ENCODE measurements at regions not wholly inside any gene's neighbourhood (a gene's known extent, or its start where the extent isn't known, plus 50 kb on each side); places are given as distances from the start of the nearest gene placed in this dataset.
"Not testable (repeated sequence)": the region's sequence is repeated elsewhere in the genome, so short reads cannot be mapped to it uniquely, and the experiment has no call there.

GRCh38 chr7:118418433-118418832 lies 193.9 kb downstream of the ANKRD7 start:
- DNase-seq (ENCODE audit: low read depth in 2 of 2): no peak

- no peak for DNase-seq (ENCODE audit: low read depth in 2 of 2)
These were observed 196.4 kb downstream of the ANKRD7 start for GRCh38 chr7:118420888-118421287.

- DNase-seq (ENCODE audit: low read depth in 2 of 2): no peak
These were observed 204.6 kb downstream of the ANKRD7 start for GRCh38 chr7:118429141-118429540.

GRCh38 chr7:118436663-118437062 lies 212.2 kb downstream of the ANKRD7 start:
- DNase-seq (ENCODE audit: low read depth in 2 of 2): no peak

- DNase-seq (ENCODE audit: low read depth in 2 of 2): not testable (repeated sequence)
These were observed 224.5 kb downstream of the ANKRD7 start for GRCh38 chr7:118449030-118449429.

GRCh38 chr7:118449797-118450567 lies 225.5 kb downstream of the ANKRD7 start:
- no peak for DNase-seq (ENCODE audit: low read depth in 2 of 2)

- no peak for DNase-seq (ENCODE audit: low read depth in 2 of 2)
These were observed 227.6 kb downstream of the ANKRD7 start for GRCh38 chr7:118452128-118452527.

DNA sequence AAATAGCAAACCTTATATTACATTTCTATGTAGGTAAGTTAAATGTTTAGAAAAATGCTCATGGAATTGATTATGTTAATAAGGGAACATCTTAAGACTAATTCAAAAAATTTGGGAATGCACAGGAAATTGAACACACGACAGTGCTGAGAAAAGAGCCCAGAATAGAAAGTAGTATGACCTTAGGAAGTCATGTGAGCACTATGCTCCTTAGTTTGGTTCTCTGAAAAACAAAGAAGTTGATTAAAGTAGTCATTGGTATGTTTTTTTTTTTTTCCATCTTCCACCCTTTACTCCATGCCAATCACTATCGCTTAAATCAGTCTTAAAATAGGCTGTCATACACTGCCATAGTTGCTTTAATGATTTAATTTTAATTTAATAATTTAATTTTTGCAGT lies 242.9 kb downstream of the ANKRD7 start:
- DNase-seq (ENCODE audit: low read depth in 2 of 2): no peak

DNA sequence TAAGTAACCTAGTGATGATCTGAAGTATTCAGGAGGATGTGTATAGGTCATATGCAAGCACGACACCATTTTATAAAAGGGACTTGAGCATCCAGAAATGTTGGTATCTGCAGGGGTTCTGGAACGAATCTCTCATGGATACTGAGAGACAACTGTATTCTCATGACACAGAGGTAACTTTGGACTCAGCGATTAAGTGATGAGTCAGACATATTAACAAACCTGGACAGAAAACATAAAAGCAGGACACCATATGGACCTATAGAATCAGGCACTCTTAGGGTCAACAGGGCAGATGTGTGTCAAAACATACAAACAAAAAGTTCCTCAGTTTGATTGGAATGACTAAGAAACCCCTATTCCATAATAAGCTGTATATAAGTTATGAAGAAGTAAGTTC lies 248.1 kb downstream of the ANKRD7 start:
- DNase-seq (ENCODE audit: low read depth in 2 of 2): no peak

GRCh38 chr7:118473271-118473670 lies 248.8 kb downstream of the ANKRD7 start:
- no peak for DNase-seq (ENCODE audit: low read depth in 2 of 2)

- no peak for DNase-seq (ENCODE audit: low read depth in 2 of 2)
These were observed 251.5 kb downstream of the ANKRD7 start for GRCh38 chr7:118476036-118476435.

GRCh38 chr7:118477036-118477435 lies 252.5 kb downstream of the ANKRD7 start:
- DNase-seq (ENCODE audit: low read depth in 2 of 2): no peak

DNA sequence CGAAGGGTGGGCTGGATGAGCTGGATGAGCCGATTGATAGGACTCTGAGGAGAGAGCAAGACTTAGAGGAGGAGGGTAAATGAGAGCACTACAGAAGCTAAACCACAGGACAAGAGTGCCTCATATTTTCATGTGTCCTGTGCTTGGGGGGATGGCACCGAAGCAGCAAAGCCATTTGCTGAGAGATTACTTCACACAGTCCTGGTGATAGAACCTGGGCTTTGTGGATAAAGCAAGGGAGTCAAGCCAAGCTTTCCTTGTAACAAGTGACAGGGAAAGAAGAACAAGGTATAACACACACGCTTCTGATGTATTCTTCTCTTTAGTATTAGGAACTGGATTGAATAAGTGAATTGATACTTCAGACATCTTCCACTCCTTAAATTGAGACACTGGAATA lies 253.7 kb downstream of the ANKRD7 start:
- no peak for DNase-seq (ENCODE audit: low read depth in 2 of 2)

DNA sequence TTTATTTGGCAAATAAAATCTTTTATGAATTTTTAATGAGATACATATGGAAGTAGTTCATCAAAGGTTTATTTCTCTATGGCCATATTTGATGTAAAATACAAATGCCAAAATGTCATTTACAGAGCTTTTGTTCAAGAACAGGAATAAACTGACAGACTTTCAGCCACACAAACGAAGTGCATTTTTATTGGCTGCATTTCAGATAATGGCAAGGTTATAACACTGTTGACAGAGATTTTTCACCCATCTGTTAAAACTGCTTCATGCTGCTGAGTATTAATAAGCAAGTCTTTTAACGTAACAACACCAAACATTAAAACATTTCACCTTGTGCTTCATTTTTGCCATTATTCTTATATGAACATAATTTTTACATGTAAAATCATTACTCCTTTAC lies 254.4 kb downstream of the ANKRD7 start:
- no peak for DNase-seq (ENCODE audit: low read depth in 2 of 2)

DNA sequence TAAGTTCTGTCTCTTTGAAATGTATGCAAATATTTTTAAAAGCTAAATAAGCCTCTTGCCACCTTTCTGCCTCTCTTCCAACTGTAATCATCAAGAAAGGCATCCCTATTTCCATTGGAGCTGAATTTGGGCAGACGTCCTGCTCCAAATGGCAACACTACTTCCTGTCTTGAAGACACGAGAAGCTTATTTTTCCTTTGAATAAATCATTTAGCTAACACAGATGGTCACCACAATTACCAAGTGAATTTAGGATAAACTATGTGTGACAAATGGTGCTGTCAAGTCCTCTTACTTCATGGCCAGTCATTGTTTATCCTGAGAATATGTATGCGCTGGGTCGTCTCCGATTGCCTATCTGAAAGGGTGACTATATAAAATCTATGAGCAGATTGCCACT lies 268.0 kb downstream of the ANKRD7 start:
- DNase-seq (ENCODE audit: low read depth in 2 of 2): no peak

DNA sequence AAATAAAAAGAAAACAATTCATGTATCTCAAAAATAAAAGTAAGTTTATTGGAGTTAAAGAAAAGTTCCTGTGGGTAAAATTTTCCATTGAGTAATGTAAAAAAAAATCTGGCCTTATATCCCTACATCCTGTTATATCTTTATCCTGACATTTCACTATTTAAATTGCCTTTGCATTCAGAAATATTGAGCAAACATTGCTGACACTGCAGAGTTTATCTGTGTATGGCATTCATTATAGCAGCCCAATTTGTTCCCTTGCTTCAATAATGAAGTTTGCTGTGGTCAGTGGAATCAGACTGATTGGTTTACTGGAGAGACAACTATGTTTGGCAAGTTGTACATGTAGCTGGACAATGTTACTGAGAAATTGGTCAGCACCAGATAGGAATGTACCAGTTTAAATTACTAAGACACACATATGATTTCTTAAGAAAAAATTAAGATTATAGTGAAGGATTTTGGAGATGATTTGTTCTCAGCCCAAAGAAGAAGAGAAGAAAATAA lies 271.7 kb downstream of the ANKRD7 start:
- no peak for DNase-seq (ENCODE audit: low read depth in 2 of 2)

DNA sequence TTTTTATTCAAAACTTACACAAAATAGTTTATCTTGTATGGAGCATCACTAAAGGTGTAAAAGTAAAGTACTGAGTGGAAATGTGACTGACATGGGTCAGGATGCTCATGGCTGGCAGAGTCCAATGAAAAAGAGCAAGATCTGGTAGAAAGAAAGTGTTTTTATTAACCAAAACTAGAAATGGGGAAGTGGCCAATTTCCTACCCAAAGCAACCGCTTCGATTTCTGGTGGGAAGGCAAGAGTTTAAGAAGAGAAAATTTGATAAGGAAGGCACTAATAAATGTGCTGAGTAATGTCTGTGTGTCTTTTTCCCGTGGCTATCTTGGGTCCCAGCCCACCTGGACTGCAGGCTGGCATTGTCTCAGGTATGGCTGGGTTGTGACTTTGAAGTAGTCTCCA lies 277.7 kb downstream of the ANKRD7 start:
- DNase-seq (ENCODE audit: low read depth in 2 of 2): no peak

GRCh38 chr7:118511146-118511545 lies 286.6 kb downstream of the ANKRD7 start:
- DNase-seq (ENCODE audit: low read depth in 2 of 2): no peak

DNA sequence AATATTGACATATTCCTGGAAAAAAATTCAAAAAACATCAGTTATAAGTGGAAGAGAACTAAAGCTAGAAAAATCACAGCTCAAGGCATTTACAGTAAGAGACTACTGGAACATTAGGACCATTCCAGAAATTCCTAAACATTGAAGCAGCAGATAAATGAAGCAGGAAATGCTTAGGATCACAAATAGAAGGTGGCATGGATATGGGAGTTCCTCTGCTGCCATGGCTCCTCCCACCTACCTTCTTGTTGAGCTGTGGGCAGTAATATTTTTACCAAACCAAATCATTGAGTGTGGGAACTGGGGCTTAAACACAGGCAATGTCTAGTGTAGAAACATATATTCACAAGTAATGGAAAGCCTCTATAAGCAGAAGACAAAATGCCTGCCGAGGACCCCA lies 292.8 kb downstream of the ANKRD7 start:
- no peak for DNase-seq (ENCODE audit: low read depth in 2 of 2)

- DNase-seq (ENCODE audit: low read depth in 2 of 2): no peak
These were observed 300.5 kb downstream of the ANKRD7 start for GRCh38 chr7:118525020-118525419.

GRCh38 chr7:118531566-118531965 lies 307.1 kb downstream of the ANKRD7 start:
- no peak for DNase-seq (ENCODE audit: low read depth in 2 of 2)

GRCh38 chr7:118559207-118559606 lies 334.7 kb downstream of the ANKRD7 start:
- no peak for DNase-seq (ENCODE audit: low read depth in 2 of 2)

DNA sequence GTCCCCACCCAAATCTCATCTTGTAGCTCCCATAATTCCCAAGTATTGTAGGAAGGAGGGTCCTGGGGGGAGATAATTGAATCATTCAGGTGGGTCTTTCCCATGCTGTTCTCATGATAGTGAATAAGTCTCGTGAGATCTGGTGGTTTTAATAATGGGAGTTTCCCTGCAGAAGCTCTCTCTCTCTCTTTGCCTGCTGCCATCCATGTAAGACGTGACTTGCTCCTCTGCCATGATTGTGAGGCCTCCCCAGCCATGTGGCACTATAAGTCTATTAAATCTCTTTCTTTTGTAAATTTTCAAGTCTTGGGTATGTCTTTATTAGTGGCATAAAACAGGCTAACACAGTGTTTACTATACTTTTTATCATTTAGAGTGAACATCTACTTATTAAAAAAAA lies 338.8 kb downstream of the ANKRD7 start:
- DNase-seq (ENCODE audit: low read depth in 2 of 2): no peak

DNA sequence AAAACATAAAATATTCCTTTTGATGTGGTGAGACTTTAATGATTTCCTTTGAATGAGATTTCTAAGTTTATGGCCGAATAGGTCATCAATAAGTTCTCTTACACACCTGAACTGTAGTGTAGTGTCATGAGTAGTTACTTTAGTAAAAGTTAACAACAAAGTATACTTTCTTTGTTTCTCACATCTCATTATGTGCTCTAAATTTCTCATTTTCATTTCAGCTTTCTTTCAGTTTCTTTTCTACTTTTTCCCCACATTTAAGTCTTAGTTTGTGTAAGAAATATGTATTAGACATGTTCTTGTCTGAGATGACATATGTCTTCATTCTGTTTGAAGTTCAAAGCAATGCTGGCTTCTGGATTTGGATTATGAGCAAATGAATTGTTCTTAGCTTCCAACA lies 348.1 kb downstream of the ANKRD7 start:
- DNase-seq (ENCODE audit: low read depth in 2 of 2): no peak

Data from stimulated activated CD4-positive, alpha-beta T cell treated with anti-CD3 and anti-CD28 coated beads, Interleukin-12 subunit alpha, Interleukin-12 subunit beta, amount 100 ng/mL, for 24 hours (primary cell).